ENCODE measurements at regions not wholly inside any gene's neighbourhood (a gene's known extent, or its start where the extent isn't known, plus 50 kb on each side); places are given as distances from the start of the nearest gene placed in this dataset.

DNA sequence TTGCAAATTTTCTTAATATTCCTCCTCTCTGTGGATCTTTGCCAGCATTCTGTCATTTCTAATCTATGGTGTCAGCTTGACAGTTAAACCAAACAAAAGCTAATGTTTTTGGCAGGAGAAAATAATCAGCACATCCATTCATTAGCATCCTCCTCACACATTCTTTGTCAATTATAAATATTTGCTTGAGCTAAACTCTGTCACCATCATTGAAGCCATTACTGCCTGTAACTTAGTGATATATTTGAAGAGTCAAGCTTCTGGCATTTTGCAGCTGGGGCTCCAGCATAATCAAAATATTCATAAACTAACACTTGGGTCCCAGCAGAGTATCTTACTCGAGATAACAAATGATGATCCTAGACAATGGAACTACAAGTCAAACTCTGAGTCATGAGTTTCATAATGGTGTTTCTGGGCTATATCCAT is 126.1 kb downstream of the EIF4E start:
- Histone ChIP-seq H3K4me1 (ENCODE audit: control insufficient read depth, insufficient read depth, low read depth, low read length) (no peaks in the 10 kb centered on the region), H3K9ac (ENCODE audit: low read length) (no peak overlapping the region), H4K91ac (ENCODE audit: low read length) (no peak overlapping the region), H3K27me3 (ENCODE audit: control insufficient read depth in 1 of 2, insufficient read depth in 1 of 2, low read length in 2 of 2) (no peaks in the 10 kb centered on the region), H2BK15ac (ENCODE audit: low read depth, poor library complexity, severe bottlenecking) (no peak overlapping the region), H3K18ac (ENCODE audit: low read depth in 1 of 2, low read length in 2 of 2) (no peak overlapping the region), H3K4ac (ENCODE audit: low read depth in 1 of 2, low read length in 2 of 2) (no peak overlapping the region), H3K36me3 (ENCODE audit: control insufficient read depth in 1 of 2, insufficient read depth in 2 of 2, low read depth in 1 of 2, low read length in 2 of 2) (no peaks in the 10 kb centered on the region), H3K23ac (ENCODE audit: low read length in 2 of 2) (no peak overlapping the region), H2BK5ac (ENCODE audit: low read depth, low read length, poor library complexity, severe bottlenecking) (no peak overlapping the region), H3K14ac (ENCODE audit: low read length in 2 of 2) (no peak overlapping the region), H2AFZ (ENCODE audit: low read depth, low read length) (no peak overlapping the region), H3K79me1 (replicated peaks; ENCODE audit: low read length, poor library complexity, severe bottlenecking) (no peaks in the 10 kb centered on the region), H2BK120ac (ENCODE audit: low read depth, low read length) (no peak overlapping the region), H2BK12ac (ENCODE audit: low read length in 2 of 2) (no peak overlapping the region), H3K4me3 (ENCODE audit: insufficient read depth in 1 of 2, low read depth in 1 of 2, low read length in 2 of 2) (no peak overlapping the region), H2AK5ac (ENCODE audit: low read length, severe bottlenecking) (no peak overlapping the region), H3K27ac (ENCODE audit: low read length, poor library complexity, severe bottlenecking) (no peak overlapping the region), H3K9me3 (ENCODE audit: control insufficient read depth, low read length) (no peaks in the 10 kb centered on the region), H4K8ac (ENCODE audit: low read length) (no peak overlapping the region), H3K4me2 (ENCODE audit: low read length, poor library complexity, severe bottlenecking) (no peak overlapping the region)
- 100% methylated on average over 1 of the region's 1 CpG for WGBS
- peak; percentile 21 for DNase-seq

- Histone ChIP-seq H3K79me1 (replicated peaks; ENCODE audit: low read length, poor library complexity, severe bottlenecking) (no peaks in the 10 kb centered on the region), H2BK120ac (ENCODE audit: low read depth, low read length) (no peak overlapping the region), H2BK5ac (ENCODE audit: low read depth, low read length, poor library complexity, severe bottlenecking) (no peak overlapping the region), H3K4me2 (ENCODE audit: low read length, poor library complexity, severe bottlenecking) (no peak overlapping the region), H3K9me3 (ENCODE audit: control insufficient read depth, low read length) (no peaks in the 10 kb centered on the region), H3K18ac (ENCODE audit: low read depth in 1 of 2, low read length in 2 of 2) (no peak overlapping the region), H3K36me3 (ENCODE audit: control insufficient read depth in 1 of 2, insufficient read depth in 2 of 2, low read depth in 1 of 2, low read length in 2 of 2) (no peaks in the 10 kb centered on the region), H3K4me1 (ENCODE audit: control insufficient read depth, insufficient read depth, low read depth, low read length) (no peaks in the 10 kb centered on the region), H3K27me3 (ENCODE audit: control insufficient read depth in 1 of 2, insufficient read depth in 1 of 2, low read length in 2 of 2) (peaks cover 0 to 5% of the 10 kb centered on the region in 2 experiments), H2AK5ac (ENCODE audit: low read length, severe bottlenecking) (no peak overlapping the region), H2BK12ac (ENCODE audit: low read length in 2 of 2) (no peak overlapping the region), H3K9ac (ENCODE audit: low read length) (no peak overlapping the region), H4K8ac (ENCODE audit: low read length) (no peak overlapping the region), H3K27ac (ENCODE audit: low read length, poor library complexity, severe bottlenecking) (no peak overlapping the region), H3K4ac (ENCODE audit: low read depth in 1 of 2, low read length in 2 of 2) (no peak overlapping the region), H3K14ac (ENCODE audit: low read length in 2 of 2) (no peak overlapping the region), H2BK15ac (ENCODE audit: low read depth, poor library complexity, severe bottlenecking) (no peak overlapping the region), H4K91ac (ENCODE audit: low read length) (no peak overlapping the region), H3K23ac (ENCODE audit: low read length in 2 of 2) (no peak overlapping the region), H2AFZ (ENCODE audit: low read depth, low read length) (no peak overlapping the region), H3K4me3 (ENCODE audit: insufficient read depth in 1 of 2, low read depth in 1 of 2, low read length in 2 of 2) (no peak overlapping the region)
- no peak for DNase-seq
- 82% methylated on average over 6 of the region's 6 CpGs for whole genome bisulfite sequencing
Observed at GRCh38 chr4:98801259-98801725, 127.6 kb downstream of the EIF4E start.

DNA sequence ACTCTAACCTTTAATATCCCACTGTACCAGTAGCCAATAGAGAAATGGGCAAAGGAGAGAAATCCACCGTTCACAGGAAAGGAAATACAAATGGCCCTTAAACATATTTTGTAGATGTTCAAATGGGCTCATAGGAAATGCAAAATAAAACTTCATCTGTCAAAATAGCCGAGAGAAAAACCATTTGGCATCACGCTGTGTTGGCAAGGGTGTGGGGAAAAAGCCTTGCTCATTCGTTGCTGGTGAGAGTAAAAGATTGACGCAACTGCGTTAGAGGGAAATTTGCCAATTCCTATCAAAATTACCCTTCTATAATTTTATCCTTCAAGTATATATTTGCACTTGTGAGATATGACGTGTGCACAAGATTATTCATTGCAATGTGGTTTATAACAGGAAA is 131.9 kb downstream of the EIF4E start:
- no peaks in the 10 kb centered on the region for H3K79me1 ChIP-seq (replicated peaks; ENCODE audit: low read length, poor library complexity, severe bottlenecking)
- H2AFZ ChIP-seq (ENCODE audit: low read depth, low read length): no peak overlapping the region
- H4K8ac ChIP-seq (ENCODE audit: low read length): no peak overlapping the region
- no peak overlapping the region for H3K27ac ChIP-seq (ENCODE audit: low read length, poor library complexity, severe bottlenecking)
- H2BK15ac ChIP-seq (ENCODE audit: low read depth, poor library complexity, severe bottlenecking): no peak overlapping the region
- no peaks in the 10 kb centered on the region for H3K4me1 ChIP-seq (ENCODE audit: control insufficient read depth, insufficient read depth, low read depth, low read length)
- peaks cover 0 to 5% of the 10 kb centered on the region in 2 experiments for H3K27me3 ChIP-seq (ENCODE audit: control insufficient read depth in 1 of 2, insufficient read depth in 1 of 2, low read length in 2 of 2)
- no peak overlapping the region for H2AK5ac ChIP-seq (ENCODE audit: low read length, severe bottlenecking)
- no peak overlapping the region for H3K4me3 ChIP-seq (ENCODE audit: insufficient read depth in 1 of 2, low read depth in 1 of 2, low read length in 2 of 2)
- H2BK120ac ChIP-seq (ENCODE audit: low read depth, low read length): no peak overlapping the region
- H3K9me3 ChIP-seq (ENCODE audit: control insufficient read depth, low read length): no peaks in the 10 kb centered on the region
- 95% methylated on average over 2 of the region's 7 CpGs for WGBS
- H2BK12ac ChIP-seq (ENCODE audit: low read length in 2 of 2): no peak overlapping the region
- H3K9ac ChIP-seq (ENCODE audit: low read length): no peak overlapping the region
- H4K91ac ChIP-seq (ENCODE audit: low read length): no peak overlapping the region
- H3K23ac ChIP-seq (ENCODE audit: low read length in 2 of 2): no peak overlapping the region
- H3K4me2 ChIP-seq (ENCODE audit: low read length, poor library complexity, severe bottlenecking): no peak overlapping the region
- H3K14ac ChIP-seq (ENCODE audit: low read length in 2 of 2): no peak overlapping the region
- no peak for DNase-seq
- no peak overlapping the region for H3K4ac ChIP-seq (ENCODE audit: low read depth in 1 of 2, low read length in 2 of 2)
- no peaks in the 10 kb centered on the region for H3K36me3 ChIP-seq (ENCODE audit: control insufficient read depth in 1 of 2, insufficient read depth in 2 of 2, low read depth in 1 of 2, low read length in 2 of 2)
- H2BK5ac ChIP-seq (ENCODE audit: low read depth, low read length, poor library complexity, severe bottlenecking): no peak overlapping the region
- no peak overlapping the region for H3K18ac ChIP-seq (ENCODE audit: low read depth in 1 of 2, low read length in 2 of 2)

DNA sequence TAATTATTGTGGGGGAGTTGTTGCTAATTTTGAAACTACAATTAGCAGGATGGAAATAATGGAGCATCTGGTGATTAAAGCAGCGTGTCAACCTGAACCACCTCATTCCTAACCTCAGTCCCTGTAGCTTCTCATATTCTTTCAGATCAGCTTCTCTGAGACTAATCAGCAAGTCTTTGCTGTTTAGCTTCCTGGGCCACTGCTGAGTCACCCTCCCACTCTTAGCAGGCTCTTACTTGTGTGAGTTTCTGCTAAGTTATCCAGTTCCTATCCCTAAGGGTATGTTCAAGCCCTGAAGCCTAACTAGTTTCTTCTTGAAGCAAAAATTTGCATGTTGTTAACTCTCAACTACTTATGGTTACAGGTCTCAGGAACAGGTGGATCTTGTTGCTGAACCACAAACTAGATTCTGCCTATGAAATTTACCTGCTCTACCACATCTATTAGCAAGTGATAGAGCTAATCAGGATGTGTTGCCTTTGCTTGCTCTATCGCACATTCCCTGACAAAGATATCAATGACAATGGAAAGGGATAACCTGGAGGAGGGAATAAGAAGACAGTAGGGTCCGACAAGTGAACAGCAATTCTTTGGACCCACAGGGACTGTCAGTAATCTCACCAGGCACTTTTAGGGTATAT is 134.2 kb downstream of the EIF4E start:
- Histone ChIP-seq H3K4me3 (ENCODE audit: insufficient read depth in 1 of 2, low read depth in 1 of 2, low read length in 2 of 2) (no peak overlapping the region), H2BK12ac (ENCODE audit: low read length in 2 of 2) (no peak overlapping the region), H3K23ac (ENCODE audit: low read length in 2 of 2) (peak overlapping the region in 1 of 2 experiments; percentile 42), H4K91ac (ENCODE audit: low read length) (no peak overlapping the region), H2BK15ac (ENCODE audit: low read depth, poor library complexity, severe bottlenecking) (no peak overlapping the region), H3K14ac (ENCODE audit: low read length in 2 of 2) (no peak overlapping the region), H3K4me1 (ENCODE audit: control insufficient read depth, insufficient read depth, low read depth, low read length) (no peaks in the 10 kb centered on the region), H3K18ac (ENCODE audit: low read depth in 1 of 2, low read length in 2 of 2) (no peak overlapping the region), H3K9ac (ENCODE audit: low read length) (no peak overlapping the region), H3K4ac (ENCODE audit: low read depth in 1 of 2, low read length in 2 of 2) (no peak overlapping the region), H3K4me2 (ENCODE audit: low read length, poor library complexity, severe bottlenecking) (no peak overlapping the region), H2AK5ac (ENCODE audit: low read length, severe bottlenecking) (no peak overlapping the region), H3K9me3 (ENCODE audit: control insufficient read depth, low read length) (no peaks in the 10 kb centered on the region), H2AFZ (ENCODE audit: low read depth, low read length) (no peak overlapping the region), H2BK5ac (ENCODE audit: low read depth, low read length, poor library complexity, severe bottlenecking) (no peak overlapping the region), H3K27ac (ENCODE audit: low read length, poor library complexity, severe bottlenecking) (no peak overlapping the region), H3K36me3 (ENCODE audit: control insufficient read depth in 1 of 2, insufficient read depth in 2 of 2, low read depth in 1 of 2, low read length in 2 of 2) (no peaks in the 10 kb centered on the region), H3K27me3 (ENCODE audit: control insufficient read depth in 1 of 2, insufficient read depth in 1 of 2, low read length in 2 of 2) (peaks cover 0 to 5% of the 10 kb centered on the region in 2 experiments), H4K8ac (ENCODE audit: low read length) (no peak overlapping the region), H3K79me1 (replicated peaks; ENCODE audit: low read length, poor library complexity, severe bottlenecking) (no peaks in the 10 kb centered on the region), H2BK120ac (ENCODE audit: low read depth, low read length) (no peak overlapping the region)
- DNase-seq: peak; percentile 37
- WGBS: 81% methylated on average over 3 of the region's 3 CpGs

All from mesenchymal stem cell (in vitro differentiated cells and primary cell).